ENCODE measurements at regions not wholly inside any gene's neighbourhood (a gene's known extent, or its start where the extent isn't known, plus 50 kb on each side); places are given as distances from the start of the nearest gene placed in this dataset.

GRCh38 chr10:56633876-56634452 lies 272.9 kb upstream of the ZWINT start:
- intact Hi-C loops (cut with DNase I): no loop called here
- DNase-seq (ENCODE audit: low spot score): no peak

- DNase-seq (ENCODE audit: low spot score): no peak
- intact Hi-C loops (cut with DNase I): no loop called here
Observed at GRCh38 chr10:56632537-56632936, 271.5 kb upstream of the ZWINT start.

GRCh38 chr10:56624082-56624481 lies 263.0 kb upstream of the ZWINT start:
- intact Hi-C loops (cut with DNase I): no loop called here
- DNase-seq (ENCODE audit: low spot score): no peak

GRCh38 chr10:56623064-56623463 lies 262.0 kb upstream of the ZWINT start:
- intact Hi-C loops (cut with DNase I): no loop called here
- no peak for DNase-seq (ENCODE audit: low spot score)

GRCh38 chr10:56622335-56622973 lies 261.4 kb upstream of the ZWINT start:
- intact Hi-C loops (cut with DNase I): no loop called here
- no peak for DNase-seq (ENCODE audit: low spot score)

GRCh38 chr10:56606202-56606601 lies 245.1 kb upstream of the ZWINT start:
- intact Hi-C loops (cut with DNase I): no loop called here
- DNase-seq (ENCODE audit: low spot score): no peak

GRCh38 chr10:56605051-56605450 lies 244.0 kb upstream of the ZWINT start:
- DNase-seq (ENCODE audit: low spot score): peak; percentile 36
- intact Hi-C loops (cut with DNase I): no loop called here

GRCh38 chr10:56604624-56605023 lies 243.6 kb upstream of the ZWINT start:
- intact Hi-C loops (cut with DNase I): no loop called here
- peak; percentile 44 for DNase-seq (ENCODE audit: low spot score)

- no peak for DNase-seq (ENCODE audit: low spot score)
- intact Hi-C loops (cut with DNase I): no loop called here
Observed at GRCh38 chr10:56599201-56599600, 238.1 kb upstream of the ZWINT start.

- no peak for DNase-seq (ENCODE audit: low spot score)
- intact Hi-C loops (cut with DNase I): no loop called here
Observed at GRCh38 chr10:56596257-56596656, 235.2 kb upstream of the ZWINT start.

- no peak for DNase-seq (ENCODE audit: low spot score)
- intact Hi-C loops (cut with DNase I): no loop called here
Observed at GRCh38 chr10:56593120-56593519, 232.1 kb upstream of the ZWINT start.

GRCh38 chr10:56586461-56586891 lies 225.4 kb upstream of the ZWINT start:
- no peak for DNase-seq (ENCODE audit: low spot score)
- intact Hi-C loops (cut with DNase I): no loop called here

GRCh38 chr10:56585447-56586171 lies 224.6 kb upstream of the ZWINT start:
- intact Hi-C loops (cut with DNase I): no loop called here

GRCh38 chr10:56583316-56583715 lies 222.3 kb upstream of the ZWINT start:
- intact Hi-C loops (cut with DNase I): no loop called here

More at GRCh38 chr10:56585447-56586171, 224.6 kb upstream of the ZWINT start:
- no peak for DNase-seq (ENCODE audit: low spot score)

GRCh38 chr10:56567580-56567979 lies 206.5 kb upstream of the ZWINT start:
- intact Hi-C loops (cut with DNase I): no loop called here
- no peak for DNase-seq (ENCODE audit: low spot score)

More at GRCh38 chr10:56583316-56583715, 222.3 kb upstream of the ZWINT start:
- DNase-seq (ENCODE audit: low spot score): no peak

- intact Hi-C loops (cut with DNase I): no loop called here
- DNase-seq (ENCODE audit: low spot score): no peak
Observed at GRCh38 chr10:56561336-56561735, 200.3 kb upstream of the ZWINT start.

- intact Hi-C loops (cut with DNase I): no loop called here
- DNase-seq (ENCODE audit: low spot score): no peak
Observed at GRCh38 chr10:56551037-56551436, 190.0 kb upstream of the ZWINT start.

- intact Hi-C loops (cut with DNase I): no loop called here
- DNase-seq (ENCODE audit: low spot score): no peak
Observed at GRCh38 chr10:56547163-56547562, 186.1 kb upstream of the ZWINT start.

GRCh38 chr10:56537984-56538383 lies 176.9 kb upstream of the ZWINT start:
- intact Hi-C loops (cut with DNase I): no loop called here
- no peak for DNase-seq (ENCODE audit: low spot score)

GRCh38 chr10:56522166-56522565 lies 161.1 kb upstream of the ZWINT start:
- no peak for DNase-seq (ENCODE audit: low spot score)
- intact Hi-C loops (cut with DNase I): no loop called here

GRCh38 chr10:56508562-56508961 lies 147.5 kb upstream of the ZWINT start:
- no peak for DNase-seq (ENCODE audit: low spot score)
- intact Hi-C loops (cut with DNase I): no loop called here
